Stimulated activated naive CD8-positive, alpha-beta T cell treated with anti-CD3 and anti-CD28 coated beads, Interleukin-15, amount 100 ng/mL, for 72 hours (primary cell): ENCODE measurements at regions not wholly inside any gene's neighbourhood (a gene's known extent, or its start where the extent isn't known, plus 50 kb on each side); places are given as distances from the start of the nearest gene placed in this dataset.
"Not testable (repeated sequence)": the region's sequence is repeated elsewhere in the genome, so short reads cannot be mapped to it uniquely, and the experiment has no call there.

Experiments
- ATAC-seq: fragments of 150-1000 bp; cut with Tn5 transposase; 2 replicates; pipeline ENCODE4 v1.10.0; 2021; ENCODE audit warnings: mild to moderate bottlenecking, moderate library complexity
- DNase-seq, 2 donors: peaks; one replicate each; pipeline ENCODE4 v3.0.0; 2021 to 2022
- H3K27ac Mint-ChIP-seq, 2 donors: one replicate each; pipeline ENCODE4 v1.8.0; 2022; ENCODE audit warnings: mild to moderate bottlenecking in 2 of 2, mixed read lengths in 2 of 2, moderate library complexity in 2 of 2
- H3K27me3 Mint-ChIP-seq: one replicate; pipeline ENCODE4 v1.8.0; 2022; ENCODE audit warnings: mixed read lengths
- H3K4me1 Mint-ChIP-seq: one replicate; pipeline ENCODE4 v1.8.0; 2022; ENCODE audit warnings: mild to moderate bottlenecking, mixed read lengths
- H3K4me3 Mint-ChIP-seq, 2 donors: one replicate each; pipeline ENCODE4 v1.8.0; 2022; ENCODE audit warnings: mild to moderate bottlenecking in 2 of 2, mixed read lengths in 2 of 2, moderate library complexity in 1 of 2
- H3K9me3 Mint-ChIP-seq, 2 donors: one replicate each; pipeline ENCODE4 v1.8.0; 2022; ENCODE audit warnings: mixed read lengths in 2 of 2

- Mint-ChIP-seq H3K4me1 (no peaks in the 10 kb centered on the region), H3K4me3 (no peak overlapping the region), H3K27ac (no peak overlapping the region), H3K9me3 (peaks cover 0 to 57% of the 10 kb centered on the region in 2 donors), H3K27me3 (no peaks in the 10 kb centered on the region)
- DNase-seq (no peak), ATAC-seq (no peak)
These were observed 2329.0 kb downstream of the TP53TG3F start for GRCh38 chr16:35788381-35788780.

- Mint-ChIP-seq H3K4me3 (no peak overlapping the region), H3K27ac (no peak overlapping the region), H3K9me3 (peaks cover 10 to 66% of the 10 kb centered on the region in 2 donors), H3K27me3 (no peaks in the 10 kb centered on the region), H3K4me1 (no peaks in the 10 kb centered on the region)
- no peak for ATAC-seq
- DNase-seq, result no peak
These were observed 2333.3 kb downstream of the TP53TG3F start for GRCh38 chr16:35792516-35793285.

- Mint-ChIP-seq H3K9me3 (peaks cover 14 to 66% of the 10 kb centered on the region in 2 donors), H3K4me1 (no peaks in the 10 kb centered on the region), H3K27me3 (no peaks in the 10 kb centered on the region), H3K4me3 (no peak overlapping the region), H3K27ac (no peak overlapping the region)
- DNase-seq (no peak), ATAC-seq (no peak)
These were observed 2334.2 kb downstream of the TP53TG3F start for GRCh38 chr16:35793601-35794000.

GRCh38 chr16:35794896-35795295 is 2335.5 kb downstream of the TP53TG3F start:
- no peak for DNase-seq
- Mint-ChIP-seq H3K27ac (no peak overlapping the region), H3K27me3 (no peaks in the 10 kb centered on the region), H3K4me3 (no peak overlapping the region), H3K4me1 (no peaks in the 10 kb centered on the region), H3K9me3 (peaks cover 14 to 62% of the 10 kb centered on the region in 2 donors)
- ATAC-seq, result no peak

GRCh38 chr16:35795361-35796029 is 2336.1 kb downstream of the TP53TG3F start:
- no peak for DNase-seq
- Mint-ChIP-seq H3K9me3 (peaks cover 14 to 62% of the 10 kb centered on the region in 2 donors), H3K27ac (no peak overlapping the region), H3K27me3 (no peaks in the 10 kb centered on the region), H3K4me1 (no peaks in the 10 kb centered on the region), H3K4me3 (no peak overlapping the region)
- no peak for ATAC-seq

- Mint-ChIP-seq H3K4me3 (no peak overlapping the region), H3K9me3 (peaks cover 18 to 58% of the 10 kb centered on the region in 2 donors), H3K27me3 (no peaks in the 10 kb centered on the region), H3K4me1 (no peaks in the 10 kb centered on the region), H3K27ac (no peak overlapping the region)
- no peak for ATAC-seq
- DNase-seq, result no peak
These were observed 2338.4 kb downstream of the TP53TG3F start for GRCh38 chr16:35797811-35798210.

- ATAC-seq, result no peak
These were observed 2339.5 kb downstream of the TP53TG3F start for GRCh38 chr16:35798885-35799426.

GRCh38 chr16:35804465-35804864 is 2345.1 kb downstream of the TP53TG3F start:
- not testable (repeated sequence) for H3K4me1 Mint-ChIP-seq, DNase-seq, H3K4me3 Mint-ChIP-seq, H3K27ac Mint-ChIP-seq, ATAC-seq, H3K27me3 Mint-ChIP-seq
- peaks cover 15 to 41% of the 10 kb centered on the region in 2 donors for H3K9me3 Mint-ChIP-seq

More at GRCh38 chr16:35798885-35799426, 2339.5 kb downstream of the TP53TG3F start:
- Mint-ChIP-seq H3K27ac (no peak overlapping the region), H3K9me3 (peaks cover 18 to 53% of the 10 kb centered on the region in 2 donors), H3K27me3 (no peaks in the 10 kb centered on the region), H3K4me3 (no peak overlapping the region), H3K4me1 (no peaks in the 10 kb centered on the region)
- no peak for DNase-seq

- H3K4me1 Mint-ChIP-seq, result no peaks in the 10 kb centered on the region
- DNase-seq, result no peak
- ATAC-seq, result no peak
- no peak overlapping the region for H3K27ac Mint-ChIP-seq
- H3K27me3 Mint-ChIP-seq, result no peaks in the 10 kb centered on the region
- peaks cover 6 to 24% of the 10 kb centered on the region in 2 donors for H3K9me3 Mint-ChIP-seq
- H3K4me3 Mint-ChIP-seq, result no peak overlapping the region
These were observed 2363.9 kb downstream of the TP53TG3F start for GRCh38 chr16:35823342-35823741.

DNA sequence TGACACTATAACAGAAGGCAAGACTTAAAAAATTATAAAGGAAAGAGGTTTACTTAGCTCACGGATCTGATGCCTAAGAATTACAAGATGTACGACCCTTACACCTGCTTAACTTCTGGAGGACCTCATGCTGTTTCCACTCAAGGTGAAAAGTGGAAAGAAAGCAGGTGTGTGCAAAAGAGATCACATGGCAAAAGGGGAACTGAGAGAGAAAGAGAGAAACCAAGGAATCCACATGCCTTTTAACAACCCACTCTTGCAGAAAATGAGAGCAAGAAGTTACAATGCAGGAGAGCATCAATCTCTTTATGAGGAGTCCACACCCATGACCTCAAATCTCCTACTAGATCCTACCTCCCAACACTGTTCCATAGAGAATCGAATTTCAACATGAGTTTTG is 2382.2 kb downstream of the TP53TG3F start:
- ATAC-seq (no peak), DNase-seq (no peak)
- Mint-ChIP-seq H3K4me3 (no peak overlapping the region), H3K27ac (no peak overlapping the region), H3K27me3 (no peaks in the 10 kb centered on the region), H3K9me3 (peaks cover 13 to 42% of the 10 kb centered on the region in 2 donors), H3K4me1 (no peaks in the 10 kb centered on the region)

DNA sequence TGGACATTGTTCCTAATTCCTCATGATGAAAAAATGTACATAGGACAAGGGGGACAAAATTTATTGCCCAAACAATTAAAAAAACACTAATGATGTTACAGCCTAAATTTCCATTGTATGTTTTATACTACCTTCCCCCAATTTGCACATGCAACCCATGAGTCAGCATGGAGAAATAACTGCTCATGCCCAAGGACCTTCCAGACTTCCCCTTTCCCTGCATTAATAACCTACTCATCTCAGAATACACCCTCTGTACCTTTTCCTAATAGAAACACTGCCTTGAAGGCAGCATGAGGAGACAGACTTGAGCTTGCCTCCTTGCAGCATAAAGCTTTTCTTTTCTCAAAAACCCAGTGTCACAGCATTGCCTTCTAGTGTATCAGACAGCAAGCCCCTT is 2402.8 kb downstream of the TP53TG3F start:
- H3K4me1 Mint-ChIP-seq, result no peaks in the 10 kb centered on the region
- H3K9me3 Mint-ChIP-seq, result peaks cover 18 to 25% of the 10 kb centered on the region in 2 donors
- no peak for ATAC-seq
- no peak for DNase-seq
- H3K27me3 Mint-ChIP-seq, result no peaks in the 10 kb centered on the region
- no peak overlapping the region for H3K27ac Mint-ChIP-seq
- no peak overlapping the region for H3K4me3 Mint-ChIP-seq

- ATAC-seq (no peak), DNase-seq (no peak)
- Mint-ChIP-seq H3K4me3 (no peak overlapping the region), H3K27me3 (no peaks in the 10 kb centered on the region), H3K4me1 (no peaks in the 10 kb centered on the region), H3K27ac (no peak overlapping the region), H3K9me3 (peaks cover 29 to 40% of the 10 kb centered on the region in 2 donors)
These were observed 2409.2 kb downstream of the TP53TG3F start for GRCh38 chr16:35868630-35869029.

DNA sequence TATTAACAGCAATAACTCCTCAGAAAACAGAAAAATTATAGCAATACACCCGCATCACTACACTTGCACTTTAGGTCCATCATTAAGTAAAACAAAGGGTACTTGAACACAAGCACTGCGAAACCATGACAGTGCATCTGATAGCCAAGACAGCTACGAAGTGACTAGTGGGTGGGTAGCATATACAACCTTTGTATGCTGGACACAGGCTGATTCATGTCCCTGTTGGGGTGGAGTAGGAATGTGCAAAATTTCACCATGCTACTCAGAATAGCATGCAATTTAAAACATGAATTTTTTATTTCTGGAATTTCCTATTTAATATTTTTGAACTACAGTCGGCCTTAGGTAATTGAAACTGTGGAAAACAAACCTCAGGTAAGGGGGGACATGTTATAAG is 2414.1 kb downstream of the TP53TG3F start:
- no peaks in the 10 kb centered on the region for H3K27me3 Mint-ChIP-seq
- peaks cover 26 to 49% of the 10 kb centered on the region in 2 donors for H3K9me3 Mint-ChIP-seq
- DNase-seq (no peak), ATAC-seq (no peak)
- no peak overlapping the region for H3K27ac Mint-ChIP-seq
- H3K4me3 Mint-ChIP-seq, result no peak overlapping the region
- no peaks in the 10 kb centered on the region for H3K4me1 Mint-ChIP-seq

- no peak overlapping the region for H3K27ac Mint-ChIP-seq
- H3K9me3 Mint-ChIP-seq, result peaks cover 12 to 45% of the 10 kb centered on the region in 2 donors
- H3K4me1 Mint-ChIP-seq, result no peaks in the 10 kb centered on the region
- DNase-seq (no peak), ATAC-seq (no peak)
- no peaks in the 10 kb centered on the region for H3K27me3 Mint-ChIP-seq
- H3K4me3 Mint-ChIP-seq, result no peak overlapping the region
These were observed 2422.2 kb downstream of the TP53TG3F start for GRCh38 chr16:35881654-35882053.

- H3K4me1 Mint-ChIP-seq, result no peaks in the 10 kb centered on the region
- peaks cover 40 to 65% of the 10 kb centered on the region in 2 donors for H3K9me3 Mint-ChIP-seq
- H3K27ac Mint-ChIP-seq, result peak overlapping the region in 1 of 2 donors; percentile 40
- DNase-seq (no peak), ATAC-seq (no peak)
- H3K4me3 Mint-ChIP-seq, result no peak overlapping the region
- H3K27me3 Mint-ChIP-seq, result no peaks in the 10 kb centered on the region
These were observed 2447.0 kb downstream of the TP53TG3F start for GRCh38 chr16:35906440-35906839.

- no peak overlapping the region for H3K4me3 Mint-ChIP-seq
- no peaks in the 10 kb centered on the region for H3K27me3 Mint-ChIP-seq
- no peaks in the 10 kb centered on the region for H3K4me1 Mint-ChIP-seq
- DNase-seq (no peak), ATAC-seq (no peak)
- no peak overlapping the region for H3K27ac Mint-ChIP-seq
- H3K9me3 Mint-ChIP-seq, result peaks cover 40 to 72% of the 10 kb centered on the region in 2 donors
These were observed 2448.7 kb downstream of the TP53TG3F start for GRCh38 chr16:35908152-35908551.
